Fibroblast of lung (primary cell): ENCODE measurements at regions not wholly inside any gene's neighbourhood (a gene's known extent, or its start where the extent isn't known, plus 50 kb on each side); places are given as distances from the start of the nearest gene placed in this dataset.

ENCODE experiments used
- DNase-seq, 2 donors: peaks; one replicate each; pipeline versions ENCODE4 v3.0.0 to v3.0.0-alpha.2; 2010; ENCODE audit warnings: low read depth in 2 of 2
- H2AFZ ChIP-seq: 2 replicates; pipeline ENCODE4 v1.5.1; 2012; ENCODE audit warnings: low read length, control low read depth, inconsistent platforms
- H3K27ac ChIP-seq: 2 replicates; pipeline ENCODE4 v1.5.1; 2011; ENCODE audit warnings: low read length, control low read depth; ENCODE audit not compliant: insufficient read depth
- H3K27me3 ChIP-seq: 2 replicates; pipeline ENCODE4 v1.5.1; 2011; ENCODE audit warnings: mild to moderate bottlenecking, low read length; ENCODE audit not compliant: control insufficient read depth, insufficient read depth
- H3K36me3 ChIP-seq: 2 replicates; pipeline ENCODE4 v1.5.1; 2011; ENCODE audit warnings: low read length; ENCODE audit not compliant: control insufficient read depth, insufficient read depth
- H3K4me1 ChIP-seq: 2 replicates; pipeline ENCODE4 v1.5.1; 2011; ENCODE audit warnings: low read length; ENCODE audit not compliant: control insufficient read depth, insufficient read depth; ENCODE audit errors: extremely low read depth
- H3K4me2 ChIP-seq: 2 replicates; pipeline ENCODE4 v1.5.1; 2011; ENCODE audit warnings: low read length, control low read depth; ENCODE audit not compliant: insufficient read depth; ENCODE audit errors: extremely low read depth
- H3K4me3 ChIP-seq, 4 experiments: fragments of 200-600 bp in 1 of 4; sonication (generic) in 1 of 4; replicated peaks in 1 of 4; 2 replicates each; pipeline ENCODE4 v1.5.1; 2011 to 2016; ENCODE audit warnings: low read length in 4 of 4, low read depth in 3 of 4, mild to moderate bottlenecking in 3 of 4, control low read depth in 2 of 4, inconsistent platforms in 1 of 4, mixed read lengths in 1 of 4; ENCODE audit not compliant: insufficient read depth in 1 of 4; ENCODE audit errors: control extremely low read depth in 1 of 4
- H3K79me2 ChIP-seq: 2 replicates; pipeline ENCODE4 v1.5.1; 2012; ENCODE audit warnings: mild to moderate bottlenecking, low read length, inconsistent platforms; ENCODE audit not compliant: control insufficient read depth, insufficient read depth
- H3K9ac ChIP-seq: 2 replicates; pipeline ENCODE4 v1.5.1; 2011; ENCODE audit warnings: mild to moderate bottlenecking, low read length, control low read depth; ENCODE audit not compliant: insufficient read depth
- H3K9me3 ChIP-seq: 2 replicates; pipeline ENCODE4 v1.5.1; 2012; ENCODE audit warnings: low read depth, low read length; ENCODE audit not compliant: control insufficient read depth, insufficient read depth
- H4K20me1 ChIP-seq: 2 replicates; pipeline ENCODE4 v1.5.1; 2011; ENCODE audit warnings: low read length; ENCODE audit not compliant: control insufficient read depth, insufficient read depth; ENCODE audit errors: extremely low read depth
- EZH2 ChIP-seq: IDR thresholded peaks from 2 replicates; pipeline ENCODE4 v1.5.1; 2012; ENCODE audit warnings: low read length, control low read depth, mild to moderate bottlenecking; ENCODE audit errors: missing control alignments
- TF ChIP-seq, protein P1 (sequence below), 2 donors: IDR thresholded peaks in 1 of 2; conservative IDR thresholded peaks in 1 of 2; 1 replicate in 1 of 2; 2 replicates in 1 of 2; pipeline ENCODE4 v1.5.1; 2011 to 2012; ENCODE audit warnings: low read length in 2 of 2, control low read depth in 1 of 2, inconsistent platforms in 1 of 2, low read depth in 1 of 2, mild to moderate bottlenecking in 1 of 2

DNA sequence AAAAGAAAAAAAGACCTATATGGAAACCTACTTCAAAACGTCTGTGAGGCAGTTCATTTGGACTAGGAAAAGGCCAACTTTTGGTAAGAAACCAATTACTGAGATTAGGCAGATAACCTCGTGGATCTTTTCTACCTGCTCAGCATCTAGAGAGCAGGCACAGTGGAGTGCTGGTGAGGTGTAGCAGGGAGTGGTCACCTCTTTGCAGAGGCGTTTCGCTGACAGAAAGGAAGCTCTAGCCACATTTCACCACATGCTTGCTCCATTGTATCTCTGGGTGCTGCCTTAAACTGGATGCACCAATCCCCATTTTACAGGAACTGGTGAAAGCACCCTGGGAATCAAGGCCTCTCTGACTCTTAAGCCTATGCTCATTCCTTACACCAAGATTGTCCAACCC is 360.5 kb downstream of the LIG4 start:
- Histone ChIP-seq H4K20me1 (no peaks in the 10 kb centered on the region), H3K4me2 (no peak overlapping the region), H3K9me3 (no peaks in the 10 kb centered on the region), H3K4me1 (no peaks in the 10 kb centered on the region), H2AFZ (no peak overlapping the region), H3K27me3 (no peaks in the 10 kb centered on the region), H3K4me3 (no peak overlapping the region), H3K36me3 (no peaks in the 10 kb centered on the region), H3K79me2 (no peaks in the 10 kb centered on the region), H3K27ac (no peak overlapping the region), H3K9ac (no peak overlapping the region)
- TF ChIP-seq, protein P1, sequence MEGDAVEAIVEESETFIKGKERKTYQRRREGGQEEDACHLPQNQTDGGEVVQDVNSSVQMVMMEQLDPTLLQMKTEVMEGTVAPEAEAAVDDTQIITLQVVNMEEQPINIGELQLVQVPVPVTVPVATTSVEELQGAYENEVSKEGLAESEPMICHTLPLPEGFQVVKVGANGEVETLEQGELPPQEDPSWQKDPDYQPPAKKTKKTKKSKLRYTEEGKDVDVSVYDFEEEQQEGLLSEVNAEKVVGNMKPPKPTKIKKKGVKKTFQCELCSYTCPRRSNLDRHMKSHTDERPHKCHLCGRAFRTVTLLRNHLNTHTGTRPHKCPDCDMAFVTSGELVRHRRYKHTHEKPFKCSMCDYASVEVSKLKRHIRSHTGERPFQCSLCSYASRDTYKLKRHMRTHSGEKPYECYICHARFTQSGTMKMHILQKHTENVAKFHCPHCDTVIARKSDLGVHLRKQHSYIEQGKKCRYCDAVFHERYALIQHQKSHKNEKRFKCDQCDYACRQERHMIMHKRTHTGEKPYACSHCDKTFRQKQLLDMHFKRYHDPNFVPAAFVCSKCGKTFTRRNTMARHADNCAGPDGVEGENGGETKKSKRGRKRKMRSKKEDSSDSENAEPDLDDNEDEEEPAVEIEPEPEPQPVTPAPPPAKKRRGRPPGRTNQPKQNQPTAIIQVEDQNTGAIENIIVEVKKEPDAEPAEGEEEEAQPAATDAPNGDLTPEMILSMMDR (conservative IDR thresholded peaks at IDR 0.05 in 1 of 2, IDR thresholded peaks at IDR 0.05 in 1 of 2; ENCODE audit: low read depth in 1 of 2, low read length in 2 of 2): no peak
- no peak for TF ChIP-seq EZH2
- no peak for DNase-seq

DNA sequence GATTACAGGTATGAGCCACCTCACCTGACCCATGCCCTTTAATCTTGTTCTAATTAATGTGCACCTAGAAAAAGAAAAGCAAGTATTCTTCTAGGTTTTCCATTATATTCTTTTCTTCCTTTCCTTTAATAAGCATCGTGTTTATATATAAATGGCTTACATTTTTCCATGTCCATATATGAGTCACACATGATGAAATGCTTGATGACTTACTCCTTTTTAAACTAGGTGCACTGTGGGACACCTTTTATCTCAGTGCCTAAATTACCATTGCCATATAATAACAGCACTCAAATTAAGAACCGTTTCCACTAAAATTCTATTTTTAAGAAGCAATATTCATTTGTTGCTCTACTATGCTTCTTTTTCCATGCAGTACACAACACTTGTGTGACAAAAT is 363.3 kb downstream of the LIG4 start:
- H3K9me3 ChIP-seq: no peaks in the 10 kb centered on the region
- TF ChIP-seq EZH2: no peak
- TF ChIP-seq, protein P1 (conservative IDR thresholded peaks at IDR 0.05 in 1 of 2, IDR thresholded peaks at IDR 0.05 in 1 of 2; ENCODE audit: low read depth in 1 of 2, low read length in 2 of 2): no peak
- H2AFZ ChIP-seq: no peak overlapping the region
- H3K27me3 ChIP-seq: no peaks in the 10 kb centered on the region
- H3K9ac ChIP-seq: no peak overlapping the region
- no peak for DNase-seq
- H3K36me3 ChIP-seq: no peaks in the 10 kb centered on the region
- no peaks in the 10 kb centered on the region for H3K79me2 ChIP-seq
- H3K4me2 ChIP-seq: no peak overlapping the region
- H4K20me1 ChIP-seq: no peaks in the 10 kb centered on the region
- H3K4me1 ChIP-seq: no peaks in the 10 kb centered on the region
- H3K4me3 ChIP-seq: no peak overlapping the region
- no peak overlapping the region for H3K27ac ChIP-seq

DNA sequence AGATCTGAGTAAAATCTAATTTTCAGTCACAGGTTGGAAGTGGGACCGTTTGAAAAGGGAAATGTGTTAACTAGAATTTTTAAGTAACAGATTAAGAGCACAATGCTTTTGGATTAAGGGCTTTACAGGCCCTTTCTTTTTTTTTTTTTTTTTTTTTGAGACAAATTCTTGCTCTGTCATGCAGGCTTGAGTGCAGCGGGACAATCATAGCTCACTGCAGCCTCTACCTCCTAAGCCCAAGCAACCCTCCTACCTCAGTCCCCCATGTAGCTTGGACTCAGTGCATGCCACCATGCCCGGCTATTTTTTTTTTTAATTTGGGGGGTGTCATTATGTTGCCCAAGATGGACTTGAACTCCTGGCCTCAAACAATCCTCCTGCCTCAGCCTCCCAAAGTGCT is 363.7 kb downstream of the LIG4 start:
- no peak for DNase-seq
- TF ChIP-seq, protein P1 (conservative IDR thresholded peaks at IDR 0.05 in 1 of 2, IDR thresholded peaks at IDR 0.05 in 1 of 2; ENCODE audit: low read depth in 1 of 2, low read length in 2 of 2): no peak
- TF ChIP-seq EZH2: no peak
- Histone ChIP-seq H3K36me3 (no peaks in the 10 kb centered on the region), H3K9me3 (no peaks in the 10 kb centered on the region), H3K27me3 (no peaks in the 10 kb centered on the region), H4K20me1 (no peaks in the 10 kb centered on the region), H3K4me3 (no peak overlapping the region), H3K79me2 (no peaks in the 10 kb centered on the region), H3K9ac (no peak overlapping the region), H2AFZ (no peak overlapping the region), H3K4me2 (no peak overlapping the region), H3K27ac (no peak overlapping the region), H3K4me1 (no peaks in the 10 kb centered on the region)
